ENCODE measurements at regions not wholly inside any gene's neighbourhood (a gene's known extent, or its start where the extent isn't known, plus 50 kb on each side); places are given as distances from the start of the nearest gene placed in this dataset.

- no peak for TF ChIP-seq CTCF (optimal IDR thresholded peaks at IDR 0.05 in 1 of 3, IDR thresholded peaks at IDR 0.05 in 1 of 3, conservative IDR thresholded peaks at IDR 0.05 in 1 of 3; ENCODE audit: extremely low read depth in 1 of 3, insufficient read depth in 2 of 3, low read length in 3 of 3)
- no peak for TF ChIP-seq EZH2 (IDR thresholded peaks at IDR 0.05; ENCODE audit: low read length)
These were observed 587.6 kb downstream of the CDH11 start for GRCh38 chr16:64534180-64534780.

Measured in keratinocyte (primary cell).